ENCODE measurements at regions not wholly inside any gene's neighbourhood (a gene's known extent, or its start where the extent isn't known, plus 50 kb on each side); places are given as distances from the start of the nearest gene placed in this dataset.

- no peak overlapping the region for H3K4me3 ChIP-seq (ENCODE audit: low read length)
- TF ChIP-seq CTCF (conservative IDR thresholded peaks at IDR 0.05; ENCODE audit: low read depth, low read length) = no peak
- DNase-seq (ENCODE audit: low read depth) = no peak
These were observed 111.8 kb upstream of the ZNF32 start for GRCh38 chr10:43760514-43760913.

GRCh38 chr10:43759216-43759615, 110.5 kb upstream of the ZNF32 start:
- H3K4me3 ChIP-seq (ENCODE audit: low read length) = no peak overlapping the region
- TF ChIP-seq CTCF (conservative IDR thresholded peaks at IDR 0.05; ENCODE audit: low read depth, low read length) = no peak
- DNase-seq (ENCODE audit: low read depth) = no peak

DNA sequence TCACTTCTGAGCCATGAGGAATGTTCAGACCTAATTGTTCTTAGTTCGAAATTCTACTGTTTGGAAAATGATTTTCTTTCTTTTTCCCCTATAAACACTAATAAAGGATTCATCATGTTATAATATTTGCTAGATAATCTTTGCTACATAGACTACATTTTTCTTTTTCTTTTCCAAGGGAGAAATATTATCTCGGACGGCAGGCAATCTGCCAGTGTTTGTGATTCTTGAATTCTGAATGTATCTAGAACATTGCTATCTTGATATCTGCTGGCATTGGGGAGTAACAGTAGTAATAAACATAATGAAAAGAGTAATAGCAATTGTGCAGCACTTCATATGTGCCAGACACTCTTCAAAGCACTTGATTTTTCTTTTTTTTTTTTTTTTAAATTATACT, 107.7 kb upstream of the ZNF32 start:
- no peak overlapping the region for H3K4me3 ChIP-seq (ENCODE audit: low read length)
- no peak for DNase-seq (ENCODE audit: low read depth)
- no peak for TF ChIP-seq CTCF (conservative IDR thresholded peaks at IDR 0.05; ENCODE audit: low read depth, low read length)

DNA sequence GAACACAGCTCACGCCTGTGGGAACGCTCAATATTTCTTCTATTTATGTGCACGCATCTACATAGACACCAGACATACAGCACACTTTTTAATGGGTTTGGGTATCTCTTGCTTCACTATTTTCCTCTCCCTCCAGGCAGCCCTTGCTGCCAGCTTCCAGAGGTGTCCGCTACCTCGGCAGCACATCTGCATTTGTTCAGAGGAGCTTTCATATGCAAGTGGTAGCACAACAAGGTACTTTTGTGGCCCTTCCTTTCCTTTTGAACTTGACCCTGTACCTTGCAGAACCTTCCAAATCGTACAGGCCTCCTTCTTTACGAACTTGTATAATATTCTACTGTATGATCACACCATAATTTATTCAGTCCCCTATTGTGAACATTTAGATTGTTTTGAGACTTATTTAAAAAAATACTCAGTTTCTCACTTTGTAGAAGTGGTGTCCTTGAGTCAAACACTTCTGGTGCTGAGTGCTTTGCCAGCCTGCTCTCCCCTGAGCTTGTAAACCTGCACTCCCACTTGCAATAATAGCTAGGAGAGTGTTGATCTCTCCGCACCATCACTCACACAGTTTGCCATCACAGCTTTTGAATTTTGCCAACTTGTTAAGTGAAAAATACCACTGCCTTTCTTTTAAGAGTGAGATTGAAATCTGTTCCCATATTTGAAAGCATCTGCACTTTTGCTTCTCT, 106.0 kb upstream of the ZNF32 start:
- DNase-seq (ENCODE audit: low read depth) = no peak
- no peak for TF ChIP-seq CTCF (conservative IDR thresholded peaks at IDR 0.05; ENCODE audit: low read depth, low read length)
- H3K4me3 ChIP-seq (ENCODE audit: low read length) = no peak overlapping the region

GRCh38 chr10:43753397-43754061, 104.8 kb upstream of the ZNF32 start:
- no peak for DNase-seq (ENCODE audit: low read depth)
- H3K4me3 ChIP-seq (ENCODE audit: low read length) = no peak overlapping the region
- no peak for TF ChIP-seq CTCF (conservative IDR thresholded peaks at IDR 0.05; ENCODE audit: low read depth, low read length)

DNA sequence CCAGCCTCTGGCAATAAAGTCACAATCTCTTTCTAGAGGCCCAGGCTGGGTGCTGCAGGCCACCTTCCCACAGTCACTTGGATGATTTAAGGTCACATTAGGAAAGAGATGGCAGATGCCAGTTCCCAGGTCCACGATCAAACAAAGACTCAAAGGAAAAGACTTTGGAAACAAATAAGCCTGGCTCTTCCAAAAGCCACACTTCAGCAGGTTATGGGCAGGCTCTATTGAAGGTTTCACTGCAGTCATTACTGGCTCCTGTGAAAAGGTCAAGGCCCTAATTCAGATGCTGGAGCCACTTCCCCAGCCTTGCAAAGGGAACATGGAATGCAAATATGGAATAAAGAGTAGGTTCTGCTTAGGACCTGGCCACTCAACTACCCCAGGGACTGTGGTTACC, 104.0 kb upstream of the ZNF32 start:
- no peak overlapping the region for H3K4me3 ChIP-seq (ENCODE audit: low read length)
- no peak for TF ChIP-seq CTCF (conservative IDR thresholded peaks at IDR 0.05; ENCODE audit: low read depth, low read length)
- no peak for DNase-seq (ENCODE audit: low read depth)

- DNase-seq (ENCODE audit: low read depth) = no peak
- H3K4me3 ChIP-seq (ENCODE audit: low read length) = no peak overlapping the region
- no peak for TF ChIP-seq CTCF (conservative IDR thresholded peaks at IDR 0.05; ENCODE audit: low read depth, low read length)
These were observed 103.0 kb upstream of the ZNF32 start for GRCh38 chr10:43751646-43752045.
